ENCODE measurements at regions not wholly inside any gene's neighbourhood (a gene's known extent, or its start where the extent isn't known, plus 50 kb on each side); places are given as distances from the start of the nearest gene placed in this dataset.

DNA sequence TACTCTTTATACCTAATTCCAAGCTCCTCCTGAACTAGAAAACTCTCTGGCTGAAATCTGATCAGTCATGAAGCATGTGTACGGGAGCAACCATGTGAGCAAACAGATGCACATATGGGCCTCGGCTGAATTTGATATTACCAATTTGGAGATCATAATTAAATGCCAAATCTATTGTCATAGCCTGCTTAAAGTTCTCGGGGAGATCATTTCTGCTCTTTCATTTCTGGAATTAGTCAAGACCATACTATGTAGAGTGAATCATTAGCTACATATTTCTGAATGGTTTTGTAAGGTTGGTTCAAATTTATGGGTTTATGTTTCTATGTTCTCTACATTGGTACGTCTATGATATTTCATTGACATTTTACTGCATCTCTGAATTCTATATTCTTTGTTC lies 205.5 kb downstream of the UBE2E3 start:
- H3K4me1 Mint-ChIP-seq (ENCODE audit: low read depth), result peaks cover 21% of the 10 kb centered on the region

DNA sequence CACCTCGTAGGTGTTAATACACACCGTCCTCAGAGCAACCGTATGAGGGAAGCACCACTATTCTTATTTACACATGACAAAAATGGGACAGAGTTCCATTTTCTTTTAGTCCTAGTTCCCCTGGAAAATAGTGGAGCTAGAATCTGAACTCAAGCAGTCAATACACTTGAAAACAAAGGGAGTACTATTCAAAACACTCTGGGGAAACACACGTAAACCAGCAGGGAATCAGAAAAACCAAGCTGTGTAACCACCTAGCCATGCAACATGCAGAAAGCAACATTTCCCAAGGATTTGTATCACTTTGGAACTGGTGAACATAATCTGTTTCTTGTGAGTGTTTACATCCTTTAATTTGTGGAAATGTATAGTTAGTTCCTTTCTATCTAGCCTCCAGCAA lies 208.2 kb downstream of the UBE2E3 start:
- H3K27me3 Mint-ChIP-seq (ENCODE audit: low read depth), result no peaks in the 10 kb centered on the region
- H3K4me1 Mint-ChIP-seq (ENCODE audit: low read depth), result peaks cover 25% of the 10 kb centered on the region
- H3K36me3 Mint-ChIP-seq (ENCODE audit: insufficient read depth), result peaks cover 5% of the 10 kb centered on the region
- DNase-seq (no peak), ATAC-seq (no peak)
- peaks cover 5% of the 10 kb centered on the region for H3K9me3 Mint-ChIP-seq
- H3K4me3 Mint-ChIP-seq, result no peak overlapping the region

More for the DNA sequence above, 205.5 kb downstream of the UBE2E3 start:
- no peak overlapping the region for H3K4me3 Mint-ChIP-seq
- peaks cover 2% of the 10 kb centered on the region for H3K36me3 Mint-ChIP-seq (ENCODE audit: insufficient read depth)
- peak; percentile 51 to 66 for ATAC-seq
- no peaks in the 10 kb centered on the region for H3K27me3 Mint-ChIP-seq (ENCODE audit: low read depth)
- no peak for DNase-seq
- H3K9me3 Mint-ChIP-seq, result no peaks in the 10 kb centered on the region

DNA sequence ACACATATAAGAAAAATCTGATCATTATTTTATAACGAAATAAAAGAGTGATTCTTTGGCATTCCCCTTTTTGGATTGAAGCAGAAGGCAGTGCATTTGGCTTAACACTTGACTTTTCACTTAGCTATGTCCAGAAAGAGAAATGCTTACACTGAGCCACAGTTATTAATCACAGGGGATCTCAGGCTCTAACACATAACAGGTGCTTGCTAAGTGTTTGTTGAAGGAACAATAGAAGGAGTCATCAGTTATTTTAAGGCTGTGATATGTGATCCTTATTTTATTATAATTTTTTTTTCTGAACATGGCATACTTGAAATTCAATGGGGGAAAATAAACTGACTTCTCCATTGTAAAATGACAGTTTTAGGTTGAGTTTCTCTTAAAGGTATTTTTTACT lies 209.5 kb downstream of the UBE2E3 start:
- H3K4me3 Mint-ChIP-seq, result no peak overlapping the region

DNA sequence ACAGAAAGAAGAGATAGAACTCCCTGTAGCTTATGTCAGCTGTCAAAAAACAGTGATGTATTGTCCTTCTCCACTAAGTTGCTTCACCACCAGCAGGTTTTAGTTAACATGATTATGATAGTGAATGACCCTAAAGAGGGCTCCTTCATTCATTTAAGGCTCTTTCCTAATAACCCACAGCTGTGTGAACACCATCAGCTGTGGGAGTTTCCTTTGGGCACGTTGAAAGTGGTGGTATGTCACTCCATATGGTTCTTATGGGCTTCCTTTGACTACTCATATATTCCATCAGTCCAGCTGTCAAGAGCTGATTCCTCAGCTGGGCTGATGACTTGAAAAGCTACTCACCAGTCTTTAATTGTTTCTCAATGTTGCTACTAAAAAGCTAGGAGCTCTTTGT lies 210.3 kb downstream of the UBE2E3 start:
- Mint-ChIP-seq H3K27me3 (ENCODE audit: low read depth) (no peaks in the 10 kb centered on the region), H3K4me1 (ENCODE audit: low read depth) (peaks cover 25% of the 10 kb centered on the region), H3K36me3 (ENCODE audit: insufficient read depth) (peaks cover 7% of the 10 kb centered on the region), H3K4me3 (no peak overlapping the region), H3K9me3 (peaks cover 13% of the 10 kb centered on the region)
- DNase-seq (no peak), ATAC-seq (no peak)

More for the DNA sequence above, 209.5 kb downstream of the UBE2E3 start:
- Mint-ChIP-seq H3K36me3 (ENCODE audit: insufficient read depth) (peaks cover 7% of the 10 kb centered on the region), H3K4me1 (ENCODE audit: low read depth) (peaks cover 26% of the 10 kb centered on the region), H3K9me3 (peaks cover 13% of the 10 kb centered on the region), H3K27me3 (ENCODE audit: low read depth) (no peaks in the 10 kb centered on the region)
- no peak for DNase-seq
- no peak for ATAC-seq

DNA sequence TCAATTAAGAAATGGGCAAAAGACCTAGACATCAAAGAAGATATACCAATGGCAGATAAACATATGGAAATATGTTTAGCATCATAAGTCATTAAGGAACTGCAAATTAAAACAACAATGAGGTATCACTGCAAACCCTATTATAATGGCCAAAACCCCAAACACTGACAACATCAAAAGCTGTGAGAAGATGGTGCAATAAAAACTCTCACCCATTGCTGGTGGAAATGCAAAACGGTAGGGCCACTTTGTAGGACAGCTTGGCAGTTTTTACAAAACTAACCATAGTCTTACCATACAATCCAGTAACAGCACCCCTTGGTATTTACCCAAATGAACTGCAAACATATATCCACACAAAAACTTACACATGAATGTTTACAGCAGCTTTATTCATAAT lies 213.1 kb downstream of the UBE2E3 start:
- DNase-seq, result no peak
- Mint-ChIP-seq H3K36me3 (ENCODE audit: insufficient read depth) (peaks cover 5% of the 10 kb centered on the region), H3K9me3 (peaks cover 20% of the 10 kb centered on the region), H3K4me1 (ENCODE audit: low read depth) (peaks cover 45% of the 10 kb centered on the region), H3K4me3 (no peak overlapping the region), H3K27me3 (ENCODE audit: low read depth) (no peaks in the 10 kb centered on the region)
- ATAC-seq, result no peak

DNA sequence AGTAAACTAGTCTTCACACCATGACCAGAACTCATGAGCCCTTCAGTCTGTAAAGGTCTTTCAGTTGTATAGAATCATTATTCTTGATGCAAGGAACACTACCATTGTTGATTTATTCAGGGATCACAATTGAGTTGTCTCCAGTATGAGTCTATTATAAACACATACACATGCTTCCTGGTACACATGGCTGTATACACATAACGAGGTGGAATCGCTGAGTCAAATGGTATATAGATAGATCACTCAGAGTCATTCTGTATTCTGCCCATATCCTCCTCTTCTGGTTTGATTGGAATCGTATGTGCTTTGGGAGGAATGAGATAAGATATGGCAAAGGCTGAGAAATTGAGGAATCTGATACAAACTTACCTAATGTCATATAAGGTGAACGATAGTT lies 216.0 kb downstream of the UBE2E3 start:
- Mint-ChIP-seq H3K36me3 (ENCODE audit: insufficient read depth) (peaks cover 12% of the 10 kb centered on the region), H3K9me3 (peaks cover 26% of the 10 kb centered on the region), H3K4me1 (ENCODE audit: low read depth) (peaks cover 46% of the 10 kb centered on the region), H3K4me3 (no peak overlapping the region), H3K27me3 (ENCODE audit: low read depth) (no peaks in the 10 kb centered on the region)
- DNase-seq (no peak), ATAC-seq (no peak)

DNA sequence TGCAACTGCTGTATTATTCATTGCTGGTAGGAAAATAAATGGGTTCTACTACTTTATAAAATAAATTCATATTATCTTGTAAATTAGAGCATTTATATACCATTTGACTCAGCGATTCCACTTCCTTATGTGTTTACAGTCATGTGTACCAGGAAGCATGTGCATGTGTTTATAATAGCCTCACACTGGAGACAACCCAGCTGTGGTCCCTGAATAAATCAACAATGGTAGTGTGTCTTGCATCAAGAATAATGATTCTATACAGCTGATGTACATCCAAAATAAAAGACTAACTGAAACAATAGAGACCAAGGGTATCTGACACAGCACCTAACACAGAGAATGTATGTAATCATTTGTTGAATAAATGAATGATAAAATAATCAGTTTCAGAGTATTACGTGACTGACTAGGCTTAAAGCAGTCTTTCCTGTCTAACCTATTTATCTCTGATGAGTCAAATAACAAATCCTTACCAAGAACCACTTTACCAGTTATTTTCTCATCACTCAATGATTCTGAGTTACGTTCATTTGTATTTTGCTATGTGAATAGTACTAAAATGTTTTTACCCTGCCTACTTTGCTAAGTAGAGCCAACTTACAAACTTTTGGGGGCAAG lies 216.8 kb downstream of the UBE2E3 start:
- H3K9me3 Mint-ChIP-seq, result peaks cover 30% of the 10 kb centered on the region
- H3K4me1 Mint-ChIP-seq (ENCODE audit: low read depth), result peaks cover 52% of the 10 kb centered on the region
- no peaks in the 10 kb centered on the region for H3K27me3 Mint-ChIP-seq (ENCODE audit: low read depth)
- DNase-seq, result no peak
- H3K36me3 Mint-ChIP-seq (ENCODE audit: insufficient read depth), result peaks cover 15% of the 10 kb centered on the region
- H3K4me3 Mint-ChIP-seq, result no peak overlapping the region
- peak; percentile 70 to 80 for ATAC-seq

DNA sequence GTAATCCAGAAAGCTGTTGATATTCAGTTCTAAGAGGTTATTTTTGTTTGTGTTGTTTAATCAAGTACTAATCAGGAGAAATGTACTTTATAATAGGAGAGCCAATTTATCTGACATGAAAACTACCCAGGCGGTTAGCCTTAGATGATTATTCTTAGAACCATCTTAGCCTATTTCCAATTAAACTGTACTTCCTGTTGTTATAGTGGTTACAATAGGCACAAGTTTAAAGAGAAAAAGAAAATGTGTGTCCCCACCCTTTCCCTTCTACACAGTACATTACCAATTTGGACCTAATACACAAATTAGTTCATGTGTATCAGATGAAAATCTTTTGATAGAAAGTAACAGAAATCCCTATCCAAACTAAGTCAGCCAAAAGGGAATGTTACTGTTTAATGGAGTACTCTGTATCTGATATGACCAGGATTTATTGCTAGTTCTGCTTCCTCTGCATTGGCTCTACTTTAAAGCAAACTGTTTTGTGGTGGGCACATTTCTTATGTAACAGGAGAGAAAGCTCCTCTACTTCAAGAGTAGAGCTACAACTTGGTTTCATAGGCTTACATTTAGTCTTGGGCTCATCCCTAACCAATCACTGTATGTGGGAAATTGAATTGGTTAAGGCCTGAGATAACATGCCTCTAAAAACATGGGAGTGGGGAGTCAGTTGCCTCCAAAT lies 217.9 kb downstream of the UBE2E3 start:
- DNase-seq, result no peak
- no peak for ATAC-seq
- peaks cover 28% of the 10 kb centered on the region for H3K9me3 Mint-ChIP-seq
- H3K36me3 Mint-ChIP-seq (ENCODE audit: insufficient read depth), result peaks cover 13% of the 10 kb centered on the region
- no peak overlapping the region for H3K4me3 Mint-ChIP-seq
- H3K27me3 Mint-ChIP-seq (ENCODE audit: low read depth), result no peaks in the 10 kb centered on the region
- H3K4me1 Mint-ChIP-seq (ENCODE audit: low read depth), result peaks cover 52% of the 10 kb centered on the region

DNA sequence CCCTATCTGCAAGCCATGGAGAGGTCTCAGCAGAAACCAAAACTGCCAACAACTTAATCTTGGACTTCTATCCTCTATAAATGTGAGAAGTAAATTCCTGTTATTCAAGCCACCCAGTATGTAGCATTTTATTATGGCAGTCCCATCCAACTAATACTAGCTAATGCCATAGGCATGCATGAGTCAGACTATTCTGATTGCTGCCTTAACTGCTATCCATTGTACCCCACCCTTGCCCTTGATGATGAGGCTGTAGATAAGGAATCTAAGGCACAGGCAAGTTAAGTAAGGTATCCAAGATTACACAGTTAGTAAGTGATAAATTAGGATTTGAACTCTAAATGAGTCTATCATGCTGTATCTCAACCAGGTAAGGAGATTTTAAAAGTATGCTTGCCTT lies 223.0 kb downstream of the UBE2E3 start:
- H3K36me3 Mint-ChIP-seq (ENCODE audit: insufficient read depth), result peaks cover 32% of the 10 kb centered on the region
- no peaks in the 10 kb centered on the region for H3K27me3 Mint-ChIP-seq (ENCODE audit: low read depth)
- H3K9me3 Mint-ChIP-seq, result peaks cover 29% of the 10 kb centered on the region
- ATAC-seq, result no peak
- no peak overlapping the region for H3K4me3 Mint-ChIP-seq
- DNase-seq, result no peak
- H3K4me1 Mint-ChIP-seq (ENCODE audit: low read depth), result peaks cover 23% of the 10 kb centered on the region

DNA sequence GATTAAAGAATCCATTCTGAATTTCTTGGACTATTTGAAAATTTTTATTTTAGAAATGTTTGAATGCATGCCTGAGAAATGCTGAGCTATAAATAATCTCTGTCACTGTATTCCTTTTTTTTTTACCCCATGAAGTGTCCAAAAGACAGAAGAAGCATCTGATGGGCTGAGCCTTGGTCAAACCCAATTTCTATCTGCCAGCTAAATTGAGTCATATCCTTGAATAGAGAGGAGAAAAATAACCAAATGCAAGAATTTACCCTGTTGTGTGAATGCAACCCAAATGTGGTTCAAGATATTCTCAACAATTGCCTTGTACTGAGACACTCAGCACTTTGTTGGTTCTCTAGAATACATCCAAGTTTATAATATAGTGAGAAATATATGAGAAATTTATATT lies 223.5 kb downstream of the UBE2E3 start:
- H3K27me3 Mint-ChIP-seq (ENCODE audit: low read depth), result no peaks in the 10 kb centered on the region
- H3K9me3 Mint-ChIP-seq, result peaks cover 29% of the 10 kb centered on the region

DNA sequence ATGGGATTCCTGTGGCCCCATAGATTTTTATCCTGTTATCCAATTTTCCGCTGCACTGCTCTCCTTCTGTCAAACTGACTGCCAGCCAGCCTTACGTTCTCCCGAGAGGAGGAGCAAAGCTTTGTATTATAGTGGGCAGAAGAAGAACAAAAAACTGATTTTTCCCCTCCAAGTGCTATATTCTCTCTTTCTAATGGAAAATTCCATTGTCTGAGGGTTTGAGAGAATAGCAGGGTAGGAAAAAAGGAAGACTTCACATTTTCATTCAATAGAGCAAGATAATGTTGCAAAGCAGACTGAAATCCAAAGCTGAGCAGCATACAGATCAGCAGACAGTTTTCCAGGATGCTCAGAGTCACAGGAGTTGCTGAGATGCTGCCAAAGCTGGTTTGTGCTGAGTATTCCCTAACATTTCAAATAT lies 238.0 kb downstream of the UBE2E3 start:
- no peak for ATAC-seq
- Mint-ChIP-seq H3K4me1 (ENCODE audit: low read depth) (peaks cover 16% of the 10 kb centered on the region), H3K27me3 (ENCODE audit: low read depth) (no peaks in the 10 kb centered on the region), H3K4me3 (no peak overlapping the region), H3K9me3 (peaks cover 12% of the 10 kb centered on the region), H3K36me3 (ENCODE audit: insufficient read depth) (peaks cover 11% of the 10 kb centered on the region)
- DNase-seq, result no peak

More for the DNA sequence above, 223.5 kb downstream of the UBE2E3 start:
- Mint-ChIP-seq H3K4me1 (ENCODE audit: low read depth) (peaks cover 18% of the 10 kb centered on the region), H3K36me3 (ENCODE audit: insufficient read depth) (peaks cover 33% of the 10 kb centered on the region), H3K4me3 (no peak overlapping the region)
- ATAC-seq (no peak), DNase-seq (no peak)

DNA sequence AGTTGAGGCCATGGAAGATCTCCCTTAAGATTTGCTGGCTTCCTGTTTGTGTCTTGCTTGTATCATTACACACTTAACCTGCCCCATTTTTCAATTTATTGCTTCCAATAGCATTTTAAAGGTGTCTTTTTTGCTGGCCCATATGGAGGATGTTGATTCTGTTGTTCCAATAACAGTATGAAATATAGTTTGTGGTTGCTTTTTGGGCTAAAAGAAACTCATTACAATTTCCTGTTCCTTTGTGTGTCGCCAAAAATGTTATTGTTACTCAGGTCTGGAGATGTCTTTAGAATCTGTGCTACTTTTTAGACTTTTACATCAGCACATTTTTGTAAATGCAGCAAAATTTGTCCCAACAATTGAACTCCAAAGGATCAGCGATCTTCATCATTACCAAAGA lies 234.0 kb upstream of the ITGA4 start:
- ATAC-seq (peak in 1 of 2 donors; percentile 35), DNase-seq (no peak)
- peaks cover 31% of the 10 kb centered on the region for H3K4me1 Mint-ChIP-seq (ENCODE audit: low read depth)
- H3K9me3 Mint-ChIP-seq, result peaks cover 25% of the 10 kb centered on the region
- H3K4me3 Mint-ChIP-seq, result peak overlapping the region; percentile 49
- peaks cover 28% of the 10 kb centered on the region for H3K36me3 Mint-ChIP-seq (ENCODE audit: insufficient read depth)
- H3K27me3 Mint-ChIP-seq (ENCODE audit: low read depth), result no peaks in the 10 kb centered on the region

DNA sequence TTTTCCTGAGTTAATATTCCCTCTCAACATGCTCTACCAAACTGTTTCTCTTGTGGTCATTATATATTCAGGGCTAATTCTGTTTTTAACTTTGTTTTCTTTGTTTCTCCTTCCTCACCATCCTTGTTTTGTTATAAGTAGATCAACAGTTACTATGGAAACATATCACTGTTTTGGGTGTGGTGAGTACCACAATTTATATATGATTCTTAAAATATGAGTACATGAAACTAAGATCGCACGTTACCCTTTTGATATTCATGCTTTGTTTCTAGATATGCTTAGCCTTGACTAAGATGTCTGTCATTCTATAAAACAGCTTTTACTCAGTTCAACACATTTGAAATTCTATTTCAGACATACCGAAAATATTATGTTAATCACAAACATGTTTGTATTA lies 232.3 kb upstream of the ITGA4 start:
- Mint-ChIP-seq H3K36me3 (ENCODE audit: insufficient read depth) (peaks cover 31% of the 10 kb centered on the region), H3K27me3 (ENCODE audit: low read depth) (no peaks in the 10 kb centered on the region), H3K9me3 (peaks cover 25% of the 10 kb centered on the region), H3K4me3 (peak overlapping the region; percentile 61), H3K4me1 (ENCODE audit: low read depth) (peaks cover 31% of the 10 kb centered on the region)
- peak; percentile 67 to 89 for ATAC-seq
- DNase-seq, result no peak

DNA sequence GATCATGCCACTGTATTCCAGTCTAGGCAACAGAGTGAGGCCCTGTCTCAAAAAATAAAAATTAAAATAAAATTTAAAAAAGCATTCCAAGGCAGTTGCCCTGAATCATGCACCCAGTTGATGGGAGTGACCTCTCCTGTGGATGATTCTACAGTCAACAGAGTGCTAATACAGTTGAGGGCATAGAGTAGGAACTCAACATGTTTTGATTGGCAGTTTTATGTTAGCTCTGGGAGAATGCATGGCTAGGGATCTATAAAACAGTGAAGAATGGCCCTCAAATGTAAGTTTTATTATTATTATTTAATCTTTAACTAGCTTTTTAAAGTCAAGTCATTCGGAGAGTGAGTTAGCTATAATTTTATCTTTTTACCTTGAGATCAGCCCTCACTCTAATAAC lies 228.5 kb upstream of the ITGA4 start:
- peaks cover 17% of the 10 kb centered on the region for H3K4me1 Mint-ChIP-seq (ENCODE audit: low read depth)
- ATAC-seq, result no peak
- peaks cover 12% of the 10 kb centered on the region for H3K9me3 Mint-ChIP-seq
- DNase-seq, result no peak
- no peaks in the 10 kb centered on the region for H3K27me3 Mint-ChIP-seq (ENCODE audit: low read depth)
- H3K36me3 Mint-ChIP-seq (ENCODE audit: insufficient read depth), result peaks cover 20% of the 10 kb centered on the region
- H3K4me3 Mint-ChIP-seq, result no peak overlapping the region

DNA sequence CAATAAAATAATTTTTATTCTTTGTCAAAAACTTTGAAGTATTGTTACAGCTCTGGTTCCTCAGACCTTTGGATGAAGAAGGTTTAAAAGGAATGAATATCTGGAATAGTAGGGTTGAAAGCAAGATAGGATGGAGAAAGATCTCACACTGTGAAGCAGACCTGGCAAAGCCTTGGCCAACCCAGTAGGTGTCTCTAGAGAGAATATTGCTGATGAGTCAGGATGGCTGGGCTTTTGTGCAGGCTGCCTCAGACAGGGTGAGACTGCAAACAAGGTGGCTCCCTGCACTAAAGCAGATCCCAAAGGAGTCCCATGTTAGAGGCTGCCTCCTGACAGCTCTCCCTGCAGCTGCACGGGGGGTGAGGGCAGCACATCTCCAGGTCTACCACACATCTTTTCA lies 226.0 kb upstream of the ITGA4 start:
- Mint-ChIP-seq H3K4me3 (no peak overlapping the region), H3K36me3 (ENCODE audit: insufficient read depth) (peaks cover 20% of the 10 kb centered on the region), H3K4me1 (ENCODE audit: low read depth) (peaks cover 9% of the 10 kb centered on the region), H3K27me3 (ENCODE audit: low read depth) (no peaks in the 10 kb centered on the region), H3K9me3 (peaks cover 11% of the 10 kb centered on the region)
- ATAC-seq, result no peak
- no peak for DNase-seq

Data from activated T-cell treated with anti-CD3 and anti-CD28 coated beads, Interleukin-2, amount 50 U/mL, for 4 hours (primary cell).